GM12864 (cell line): ENCODE measurements at regions not wholly inside any gene's neighbourhood (a gene's known extent, or its start where the extent isn't known, plus 50 kb on each side); places are given as distances from the start of the nearest gene placed in this dataset.

Experiments used
- DNase-seq: peaks from one replicate; pipeline ENCODE4 v3.0.0-alpha.2; 2011; ENCODE audit warnings: low read depth
- H3K4me3 ChIP-seq: 2 replicates; pipeline ENCODE4 v1.5.1; 2011; ENCODE audit warnings: mild to moderate bottlenecking, low read depth, low read length, control low read depth
- CTCF ChIP-seq: IDR thresholded peaks from 2 replicates; pipeline ENCODE4 v1.5.1; 2011; ENCODE audit warnings: low read depth, mild to moderate bottlenecking, moderate library complexity, low read length, control low read depth, inconsistent platforms; ENCODE audit errors: missing control alignments

- TF ChIP-seq CTCF, result no peak
- H3K4me3 ChIP-seq, result no peak overlapping the region
- no peak for DNase-seq
Measured at GRCh38 chr21:27584256-27584655, 617.4 kb upstream of the ADAMTS5 start.

GRCh38 chr21:27582948-27583430, 616.1 kb upstream of the ADAMTS5 start:
- no peak for DNase-seq
- no peak for TF ChIP-seq CTCF
- no peak overlapping the region for H3K4me3 ChIP-seq

- no peak overlapping the region for H3K4me3 ChIP-seq
- no peak for TF ChIP-seq CTCF
- no peak for DNase-seq
Measured at GRCh38 chr21:27582246-27582947, 615.5 kb upstream of the ADAMTS5 start.

GRCh38 chr21:27581168-27581567, 614.3 kb upstream of the ADAMTS5 start:
- H3K4me3 ChIP-seq, result no peak overlapping the region
- no peak for DNase-seq
- no peak for TF ChIP-seq CTCF

- no peak for DNase-seq
- no peak overlapping the region for H3K4me3 ChIP-seq
Measured at GRCh38 chr21:27580276-27580675, 613.4 kb upstream of the ADAMTS5 start.

GRCh38 chr21:27578741-27579265, 611.9 kb upstream of the ADAMTS5 start:
- TF ChIP-seq CTCF, result no peak

More at GRCh38 chr21:27580276-27580675, 613.4 kb upstream of the ADAMTS5 start:
- no peak for TF ChIP-seq CTCF

GRCh38 chr21:27572696-27573095, 605.8 kb upstream of the ADAMTS5 start:
- no peak for TF ChIP-seq CTCF
- no peak overlapping the region for H3K4me3 ChIP-seq
- DNase-seq, result no peak

More at GRCh38 chr21:27578741-27579265, 611.9 kb upstream of the ADAMTS5 start:
- no peak for DNase-seq
- no peak overlapping the region for H3K4me3 ChIP-seq
